HG02852 (cell line): ENCODE measurements at regions not wholly inside any gene's neighbourhood (a gene's known extent, or its start where the extent isn't known, plus 50 kb on each side); places are given as distances from the start of the nearest gene placed in this dataset.
"Not testable (repeated sequence)": the region's sequence is repeated elsewhere in the genome, so short reads cannot be mapped to it uniquely, and the experiment has no call there.

Experiments
- ATAC-seq: cut with Tn5 transposase; IDR thresholded peaks from one replicate; pipeline ENCODE4 v1.9.1; 2021; ENCODE audit warnings: mild to moderate bottlenecking, moderate library complexity; ENCODE audit not compliant: unreplicated experiment

- ATAC-seq = no peak
Observed at GRCh38 chr3:150303768-150304167, 104.3 kb upstream of the TSC22D2 start.

DNA sequence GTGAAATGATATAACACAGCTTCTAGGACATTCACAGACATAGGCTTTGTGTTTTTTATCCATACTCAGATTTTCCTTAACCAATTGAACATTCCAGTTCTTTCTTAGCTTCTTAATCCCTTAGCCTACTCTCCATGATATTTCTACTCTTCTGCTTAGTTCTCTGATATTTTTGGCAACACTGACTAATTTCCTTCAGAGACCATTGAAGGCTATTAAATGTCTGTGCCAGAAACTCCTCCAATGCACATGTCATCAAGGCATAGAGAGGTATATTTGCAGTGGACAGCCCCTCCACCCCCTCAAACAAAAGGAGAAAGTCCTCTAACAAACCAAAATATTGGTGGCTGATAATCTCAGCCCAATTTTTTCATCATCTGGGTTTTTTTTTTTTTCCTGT is 105.9 kb upstream of the TSC22D2 start:
- no peak for ATAC-seq

GRCh38 chr3:150300852-150301517 is 107.1 kb upstream of the TSC22D2 start:
- ATAC-seq = no peak

- no peak for ATAC-seq
Observed at GRCh38 chr3:150300388-150300787, 107.7 kb upstream of the TSC22D2 start.

DNA sequence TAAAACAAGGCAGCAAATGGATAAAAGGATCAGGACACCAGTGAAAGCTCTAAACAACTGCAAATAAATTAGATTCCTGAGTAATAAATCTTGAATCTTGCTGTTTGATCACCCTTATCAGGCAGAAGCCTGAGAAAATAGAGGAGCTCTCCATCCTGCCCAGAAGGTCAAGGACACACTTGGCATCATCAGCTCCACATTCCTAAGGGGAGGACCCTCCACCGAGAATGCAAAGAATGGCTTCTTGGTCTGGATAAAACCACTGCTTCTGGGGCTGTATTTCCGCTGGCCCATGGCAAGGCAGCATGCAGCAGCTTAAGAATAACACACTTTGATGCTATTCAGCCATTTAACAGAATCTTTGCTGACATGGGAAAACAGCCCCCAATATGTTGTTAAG is 108.9 kb upstream of the TSC22D2 start:
- no peak for ATAC-seq

- no peak for ATAC-seq
Observed at GRCh38 chr3:150296966-150297365, 111.1 kb upstream of the TSC22D2 start.

DNA sequence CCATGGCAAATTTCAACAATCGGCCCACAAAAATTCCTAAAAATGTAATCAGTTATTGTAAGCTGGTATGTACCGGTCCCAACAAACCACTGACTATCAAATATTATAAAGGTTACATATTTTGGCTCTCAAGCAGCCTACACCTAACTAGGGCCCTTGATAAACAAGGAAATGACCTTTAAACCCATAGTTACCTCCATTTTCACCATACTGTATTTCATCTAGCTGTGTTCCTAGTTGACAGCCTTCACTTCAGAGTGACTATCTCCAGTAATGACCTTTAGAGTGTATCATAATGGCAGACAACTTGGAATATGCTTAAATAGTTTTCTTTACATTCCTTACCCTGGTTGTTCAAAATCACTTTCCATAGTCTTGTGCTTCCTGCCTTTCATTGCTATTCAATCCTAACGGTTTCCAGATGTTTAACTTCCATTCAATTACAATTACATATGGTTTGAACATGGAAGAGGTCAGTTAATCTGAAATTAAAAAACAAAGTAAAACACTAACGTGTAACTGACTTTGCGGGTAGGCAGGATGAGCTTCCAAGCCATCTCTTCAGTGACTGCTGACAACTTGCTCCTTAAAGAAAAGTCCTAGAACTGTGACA is 111.9 kb upstream of the TSC22D2 start:
- no peak for ATAC-seq

- ATAC-seq = no peak
Observed at GRCh38 chr3:150293401-150294001, 114.6 kb upstream of the TSC22D2 start.

DNA sequence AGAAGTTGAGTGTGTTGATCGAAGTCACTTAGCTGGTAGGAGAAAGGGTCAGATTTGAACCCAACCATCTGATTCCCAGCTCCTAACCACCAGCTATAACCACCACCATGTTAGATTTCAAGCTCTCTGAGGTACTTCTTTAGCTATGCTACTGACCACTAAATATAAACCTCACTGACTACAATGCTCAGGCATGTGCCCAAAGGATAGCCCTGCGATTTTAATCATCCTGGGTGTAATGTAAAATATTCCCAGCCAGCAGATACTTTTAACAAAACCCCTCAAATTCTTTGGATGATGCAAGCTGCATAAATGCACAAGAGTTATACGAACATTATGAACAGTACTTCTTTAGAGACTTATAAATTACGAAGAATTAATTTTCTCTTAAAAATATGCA is 115.2 kb upstream of the TSC22D2 start:
- no peak for ATAC-seq

- ATAC-seq = no peak
Observed at GRCh38 chr3:150291515-150291914, 116.6 kb upstream of the TSC22D2 start.

DNA sequence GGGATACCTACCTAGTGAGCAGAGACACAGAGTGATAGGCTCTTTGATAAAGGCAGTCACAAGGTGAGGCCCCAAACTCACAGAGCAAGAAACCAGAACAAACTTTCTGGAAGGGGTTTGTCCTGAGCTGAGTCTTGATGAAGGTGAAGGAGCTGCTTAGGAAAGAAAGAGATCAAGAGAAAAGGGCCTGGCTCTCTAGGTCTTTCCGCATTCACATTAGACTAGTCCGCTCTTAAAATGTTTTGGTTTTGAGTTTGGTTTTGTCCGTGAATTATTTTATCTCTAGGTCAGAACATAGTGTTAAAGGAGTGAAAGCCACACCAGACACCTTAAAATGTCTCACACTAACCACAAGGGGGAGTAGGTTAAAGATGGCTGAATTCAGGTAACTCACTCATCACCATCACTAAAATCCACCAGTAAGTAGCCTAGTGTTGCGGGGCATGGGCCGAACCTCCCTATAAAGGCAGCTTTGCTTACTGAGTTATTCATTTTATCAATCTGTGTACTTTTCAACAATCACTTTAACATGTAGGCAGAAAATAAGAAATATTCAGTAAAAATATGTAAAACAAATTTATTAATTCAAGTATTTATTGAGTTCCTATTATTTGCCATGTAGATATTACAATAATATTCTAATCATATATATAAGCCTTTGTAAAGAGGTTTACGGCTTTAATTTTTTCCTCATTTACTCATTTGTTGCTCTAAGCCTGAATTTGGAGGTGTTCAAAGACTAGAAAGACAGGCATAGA is 121.5 kb upstream of the TSC22D2 start:
- peak; percentile 90 for ATAC-seq

- ATAC-seq = no peak
Observed at GRCh38 chr3:150285601-150286000, 122.5 kb upstream of the TSC22D2 start.

GRCh38 chr3:150278843-150279381 is 129.2 kb upstream of the TSC22D2 start:
- no peak for ATAC-seq

GRCh38 chr3:150278195-150278594 is 129.9 kb upstream of the TSC22D2 start:
- no peak for ATAC-seq

DNA sequence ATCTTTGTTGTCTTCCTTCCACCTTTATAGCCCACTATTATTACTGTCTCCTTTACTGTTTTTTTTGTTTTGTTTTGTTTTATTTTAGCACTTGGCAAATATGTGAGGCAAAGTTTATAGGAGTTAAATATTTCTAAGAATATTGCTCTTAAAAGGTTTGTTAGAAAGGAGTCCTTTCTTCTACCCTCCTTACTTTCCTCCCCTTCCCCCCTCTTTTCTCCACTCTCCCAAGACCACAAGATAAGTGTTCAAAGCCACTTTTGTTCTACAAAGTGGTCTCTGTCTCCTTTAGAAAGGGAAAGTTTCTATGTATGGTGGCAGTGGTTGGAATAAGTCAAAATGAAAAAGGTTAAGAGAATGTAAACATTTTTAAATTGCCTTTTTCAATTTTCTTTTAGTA is 130.7 kb upstream of the TSC22D2 start:
- no peak for ATAC-seq

DNA sequence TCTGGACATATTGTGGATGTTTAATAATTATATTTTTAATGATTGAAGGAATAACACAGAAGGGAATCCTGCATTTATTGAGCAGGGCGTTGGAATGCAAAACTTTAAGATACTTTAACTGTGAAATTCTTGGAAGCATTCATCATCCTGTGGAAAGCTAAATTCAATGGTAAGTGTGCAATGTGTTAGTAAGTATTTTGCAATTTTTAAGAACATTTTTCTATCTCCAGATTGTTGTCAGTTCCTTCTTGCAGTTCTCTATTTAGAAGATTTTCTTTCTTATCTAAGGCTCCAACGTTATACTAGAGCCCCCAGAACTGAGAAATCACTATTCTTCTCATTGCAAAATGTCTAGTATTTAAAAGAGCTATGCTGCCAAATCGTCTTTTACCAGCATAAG is 132.2 kb upstream of the TSC22D2 start:
- ATAC-seq = no peak

- ATAC-seq = no peak
Observed at GRCh38 chr3:150274372-150274771, 133.7 kb upstream of the TSC22D2 start.

DNA sequence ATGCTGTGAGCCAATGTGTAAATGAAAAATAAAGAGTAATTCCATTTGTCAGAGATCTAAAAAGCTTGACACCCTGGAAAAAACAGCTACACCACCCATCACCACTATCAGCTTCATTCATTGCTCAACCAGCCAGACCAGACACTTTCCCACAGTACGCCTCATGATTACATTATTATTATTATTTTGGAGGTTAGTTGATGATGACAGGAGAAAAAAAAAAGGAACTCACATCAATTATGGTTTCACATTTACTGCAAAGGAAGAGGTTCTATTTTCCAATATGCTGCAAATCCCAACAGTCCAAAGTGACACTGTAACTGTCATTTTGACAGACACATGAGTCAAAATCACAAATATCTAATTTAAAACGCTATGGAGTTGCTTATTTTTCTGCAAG is 134.7 kb upstream of the TSC22D2 start:
- no peak for ATAC-seq

GRCh38 chr3:150271591-150271960 is 136.5 kb upstream of the TSC22D2 start:
- no peak for ATAC-seq

- ATAC-seq = no peak
Observed at GRCh38 chr3:150270883-150271590, 137.1 kb upstream of the TSC22D2 start.

DNA sequence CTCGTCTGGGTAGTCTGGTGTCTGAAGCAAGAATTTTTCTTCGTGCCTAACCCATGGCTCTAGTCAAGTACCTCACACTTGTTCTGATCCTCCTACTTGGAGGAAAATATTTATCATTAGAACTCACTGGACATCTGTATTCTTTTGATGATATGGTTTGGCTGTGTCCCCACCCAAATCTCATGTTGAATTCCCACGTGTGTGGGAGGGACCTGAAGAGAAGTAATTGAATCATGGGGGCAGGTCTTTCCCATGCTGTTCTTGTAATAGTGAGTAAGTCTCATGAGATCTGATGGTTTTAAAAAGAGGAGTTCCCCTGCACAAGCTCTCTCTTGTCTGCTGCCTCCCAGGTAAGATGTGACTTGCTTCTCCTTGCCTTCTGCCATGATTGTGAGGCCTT is 137.7 kb upstream of the TSC22D2 start:
- ATAC-seq = not testable (repeated sequence)
